SU-DHL-6 (cell line): ENCODE measurements at regions not wholly inside any gene's neighbourhood (a gene's known extent, or its start where the extent isn't known, plus 50 kb on each side); places are given as distances from the start of the nearest gene placed in this dataset.

Experiments used
- H2AFZ ChIP-seq: fragments of 200-600 bp; sonication (generic); 2 replicates; pipeline ENCODE4 v1.6.1; 2014; ENCODE audit warnings: low read depth, mild to moderate bottlenecking, moderate library complexity, mixed read lengths, antibody characterized with exemption, low read length; ENCODE audit not compliant: severe bottlenecking
- H3F3A ChIP-seq: fragments of 200-600 bp; shearing (Covaris generic); 2 replicates; pipeline ENCODE4 v1.6.0; 2016; ENCODE audit warnings: antibody characterized with exemption, mild to moderate bottlenecking; ENCODE audit not compliant: insufficient read depth
- H3K27ac ChIP-seq: fragments of 200-600 bp; sonication (generic); 2 replicates; pipeline ENCODE4 v1.5.1; 2016; ENCODE audit warnings: low read depth, mild to moderate bottlenecking, low read length, moderate library complexity, mixed read lengths
- H3K27me3 ChIP-seq: fragments of 200-600 bp; sonication (generic), shearing (Covaris generic); 2 replicates; pipeline ENCODE4 v1.6.0; 2014; ENCODE audit warnings: mild to moderate bottlenecking, low read length
- H3K36me3 ChIP-seq: fragments of 200-600 bp; sonication (generic); 2 replicates; pipeline ENCODE4 v1.6.1; 2014; ENCODE audit warnings: mild to moderate bottlenecking, low read length, mixed read lengths
- H3K4me2 ChIP-seq: fragments of 300-600, 200-600 bp; shearing (Covaris generic), sonication (generic); 2 replicates; pipeline ENCODE4 v1.6.0; 2014; ENCODE audit warnings: low read length, low read depth, mild to moderate bottlenecking; ENCODE audit not compliant: poor library complexity, severe bottlenecking
- H3K4me3 ChIP-seq: fragments of 200-600 bp; sonication (generic); 2 replicates; pipeline ENCODE4 v1.5.1; 2014; ENCODE audit warnings: antibody characterized with exemption, low read length, mild to moderate bottlenecking, mixed read lengths; ENCODE audit not compliant: insufficient read depth, poor library complexity, severe bottlenecking
- H3K79me2 ChIP-seq: fragments of 200-600 bp; sonication (generic); 2 replicates; pipeline ENCODE4 v1.6.1; 2014; ENCODE audit warnings: mild to moderate bottlenecking, low read length, moderate library complexity; ENCODE audit not compliant: insufficient read depth
- H3K9ac ChIP-seq: fragments of 200-600 bp; sonication (generic); 2 replicates; pipeline ENCODE4 v1.7.0; 2014; ENCODE audit warnings: mild to moderate bottlenecking, low read length
- H3K9me2 ChIP-seq: fragments of 200-600 bp; sonication (generic); replicated peaks from 2 replicates; pipeline ENCODE4 v1.6.1; 2014; ENCODE audit warnings: low read length; ENCODE audit not compliant: insufficient read depth
- H3K9me3 ChIP-seq: fragments of 200-600 bp; sonication (generic); 2 replicates; pipeline ENCODE4 v1.6.1; 2014; ENCODE audit warnings: low read length, mixed read lengths; ENCODE audit not compliant: insufficient read depth
- H4K20me1 ChIP-seq: fragments of 200-600 bp; sonication (generic); 2 replicates; pipeline ENCODE4 v1.6.1; 2014; ENCODE audit warnings: low read depth, mild to moderate bottlenecking, antibody characterized with exemption, low read length, moderate library complexity, mixed read lengths
- CTCF ChIP-seq: fragments of 200-600 bp; sonication (generic); IDR thresholded peaks from one replicate; pipeline ENCODE4 v1.5.1; 2017; ENCODE audit warnings: antibody characterized with exemption, mild to moderate bottlenecking, low read length, moderate library complexity; ENCODE audit not compliant: insufficient read depth, poor library complexity, severe bottlenecking
- EZH2phosphoT487 ChIP-seq: fragments of 200-600 bp; sonication (generic), shearing (Covaris generic); conservative IDR thresholded peaks from 2 replicates; pipeline ENCODE4 v1.6.1; 2018; ENCODE audit warnings: mild to moderate bottlenecking, antibody characterized with exemption, low read length, moderate library complexity, mixed read lengths

DNA sequence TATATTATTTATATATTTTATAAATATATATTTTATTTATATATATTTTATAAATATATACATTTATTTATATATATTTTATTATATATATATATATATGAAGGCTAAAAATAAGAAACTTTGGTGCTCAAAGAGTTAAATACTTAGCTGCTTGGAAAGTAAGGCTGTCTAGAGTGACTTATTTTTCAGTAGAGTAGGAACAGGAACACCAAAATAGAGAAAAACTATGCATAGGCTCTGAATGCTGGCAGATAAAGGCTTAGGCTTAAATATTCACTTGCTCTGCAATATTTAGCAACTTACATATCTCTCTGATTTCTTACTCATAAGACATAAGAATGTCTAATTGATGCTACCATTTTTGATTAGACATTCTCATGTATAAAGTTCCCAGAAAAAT is 991.2 kb downstream of the VRK1 start:
- Histone ChIP-seq H3K4me2 (no peak overlapping the region), H3K27me3 (no peaks in the 10 kb centered on the region), H3K79me2 (no peaks in the 10 kb centered on the region), H4K20me1 (no peaks in the 10 kb centered on the region), H3K36me3 (no peaks in the 10 kb centered on the region), H3F3A (no peaks in the 10 kb centered on the region), H3K9ac (no peak overlapping the region), H2AFZ (no peak overlapping the region), H3K9me2 (no peaks in the 10 kb centered on the region), H3K4me3 (no peak overlapping the region), H3K27ac (no peak overlapping the region), H3K9me3 (no peaks in the 10 kb centered on the region)
- no peak for TF ChIP-seq CTCF
- TF ChIP-seq EZH2phosphoT487 = no peak

GRCh38 chr14:97788846-97789526 is 991.8 kb downstream of the VRK1 start:
- Histone ChIP-seq H2AFZ (no peak overlapping the region), H3K36me3 (no peaks in the 10 kb centered on the region), H3K27me3 (no peaks in the 10 kb centered on the region), H3K4me2 (no peak overlapping the region), H3K9me2 (no peaks in the 10 kb centered on the region), H3K9ac (no peak overlapping the region), H3K79me2 (no peaks in the 10 kb centered on the region), H3F3A (no peaks in the 10 kb centered on the region), H4K20me1 (no peaks in the 10 kb centered on the region), H3K9me3 (no peaks in the 10 kb centered on the region), H3K4me3 (no peak overlapping the region), H3K27ac (no peak overlapping the region)
- TF ChIP-seq CTCF (no peak), EZH2phosphoT487 (no peak)

DNA sequence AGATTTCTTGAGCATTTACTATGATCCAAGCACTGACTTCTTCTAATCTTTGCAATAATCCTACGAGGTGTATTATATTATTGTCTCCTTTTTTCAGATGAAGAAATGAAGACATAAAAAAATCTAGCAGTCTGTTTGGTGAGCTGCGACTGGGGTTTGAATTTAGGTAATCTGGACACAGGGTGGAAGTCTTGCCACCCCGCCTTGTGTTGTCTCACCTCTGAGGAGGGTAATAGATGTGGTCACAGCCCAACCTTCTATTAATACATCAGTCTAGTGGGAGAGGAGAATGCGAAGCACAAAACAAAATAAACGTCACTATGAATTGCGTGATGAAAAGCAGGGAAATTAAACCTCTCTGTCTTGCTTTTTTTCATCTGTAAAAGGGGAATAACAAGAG is 993.9 kb downstream of the VRK1 start:
- Histone ChIP-seq H3K79me2 (no peaks in the 10 kb centered on the region), H3K4me3 (no peak overlapping the region), H3K4me2 (no peak overlapping the region), H3K27me3 (no peaks in the 10 kb centered on the region), H3K27ac (no peak overlapping the region), H4K20me1 (no peaks in the 10 kb centered on the region), H3K36me3 (no peaks in the 10 kb centered on the region), H3F3A (no peaks in the 10 kb centered on the region), H3K9me2 (no peaks in the 10 kb centered on the region), H2AFZ (no peak overlapping the region), H3K9me3 (no peaks in the 10 kb centered on the region), H3K9ac (no peak overlapping the region)
- TF ChIP-seq CTCF = no peak
- no peak for TF ChIP-seq EZH2phosphoT487
